SIG-M5 treated with dmso at 0.1 percent for 504 hours (cell line): ENCODE measurements at regions not wholly inside any gene's neighbourhood (a gene's known extent, or its start where the extent isn't known, plus 50 kb on each side); places are given as distances from the start of the nearest gene placed in this dataset.
"Not testable (repeated sequence)": the region's sequence is repeated elsewhere in the genome, so short reads cannot be mapped to it uniquely, and the experiment has no call there.

ENCODE experiments used
- DNase-seq: peaks from one replicate; lab custom pipeline; 2025; ENCODE audit not compliant: unreplicated experiment; lab: John Stamatoyannopoulos, UW

GRCh38 chr2:222000326-222000725 is 298.5 kb downstream of the PAX3 start:
- no peak for DNase-seq

DNA sequence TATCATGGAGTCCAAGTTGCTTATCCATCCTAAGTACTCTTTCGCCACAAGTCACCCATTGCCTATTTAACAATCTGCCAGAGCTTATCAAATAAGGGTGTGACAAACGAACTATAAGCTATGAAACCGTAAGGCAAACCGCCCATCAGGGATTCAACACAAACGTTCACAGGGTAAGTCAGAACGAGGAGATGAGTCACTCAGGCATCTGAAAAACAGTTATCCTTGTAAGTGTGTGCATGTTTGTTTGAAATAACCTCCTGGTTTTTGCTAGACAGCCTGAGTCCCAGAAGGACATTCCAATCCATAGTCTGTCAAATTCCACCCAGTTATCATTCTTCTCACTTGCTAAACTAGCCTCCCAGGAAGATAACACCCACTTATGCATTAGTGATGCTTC is 299.1 kb downstream of the PAX3 start:
- DNase-seq: no peak

DNA sequence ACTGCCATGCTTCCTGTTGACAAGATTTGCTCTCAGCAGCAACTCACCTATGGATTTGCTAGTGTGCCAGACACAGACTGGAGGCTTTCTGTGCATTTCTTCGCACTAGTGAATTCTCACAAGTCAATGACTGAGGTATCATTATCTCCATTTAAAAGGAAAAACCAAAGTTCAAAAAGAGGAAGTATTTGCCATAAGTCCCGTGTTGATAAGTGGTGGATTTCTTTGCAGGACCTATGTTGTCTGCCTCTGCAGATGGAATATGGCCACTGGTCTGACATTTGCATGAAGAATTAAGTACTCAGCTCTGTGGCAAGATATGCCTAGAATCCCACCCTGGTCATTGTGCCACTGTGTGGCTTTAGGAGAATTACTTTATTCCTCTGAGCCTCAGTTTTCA is 299.6 kb downstream of the PAX3 start:
- no peak for DNase-seq

DNA sequence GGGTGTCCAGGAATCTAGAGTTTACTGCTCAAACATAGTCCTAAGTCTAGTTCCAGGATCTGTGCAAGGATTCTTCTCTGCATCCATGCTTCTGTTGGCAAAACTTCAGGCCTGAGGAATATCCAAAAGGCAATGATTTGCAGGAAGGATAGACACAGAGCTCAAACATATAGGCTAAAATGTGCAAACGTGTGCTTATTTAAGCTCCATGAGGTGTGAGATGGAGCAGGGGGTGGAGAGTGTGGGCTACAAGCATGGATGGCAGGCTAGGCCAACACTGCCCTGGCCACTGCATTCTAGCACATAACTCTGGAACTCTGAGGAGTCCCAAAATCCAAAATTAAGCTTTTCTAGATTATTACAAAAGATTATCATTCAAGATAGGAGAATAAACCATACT is 301.1 kb downstream of the PAX3 start:
- DNase-seq: no peak

DNA sequence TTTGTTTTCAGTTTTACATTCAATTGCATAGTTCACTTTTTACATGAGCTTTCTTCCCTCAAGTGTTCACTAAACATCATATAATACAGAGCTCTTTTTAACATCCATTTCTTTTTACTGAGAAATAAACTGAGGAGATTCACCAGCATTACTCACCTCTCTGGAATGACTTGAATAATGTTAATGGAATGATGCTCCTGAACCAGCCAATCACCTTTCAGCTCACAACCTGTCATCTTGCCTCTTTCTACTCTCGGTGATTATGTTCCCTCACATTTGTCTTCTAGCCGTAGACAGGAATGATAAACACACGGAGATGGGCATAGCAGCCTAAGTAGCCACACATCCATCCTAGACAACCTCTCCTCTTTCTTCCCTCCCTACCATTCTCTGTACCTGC is 301.7 kb downstream of the PAX3 start:
- DNase-seq: no peak

DNA sequence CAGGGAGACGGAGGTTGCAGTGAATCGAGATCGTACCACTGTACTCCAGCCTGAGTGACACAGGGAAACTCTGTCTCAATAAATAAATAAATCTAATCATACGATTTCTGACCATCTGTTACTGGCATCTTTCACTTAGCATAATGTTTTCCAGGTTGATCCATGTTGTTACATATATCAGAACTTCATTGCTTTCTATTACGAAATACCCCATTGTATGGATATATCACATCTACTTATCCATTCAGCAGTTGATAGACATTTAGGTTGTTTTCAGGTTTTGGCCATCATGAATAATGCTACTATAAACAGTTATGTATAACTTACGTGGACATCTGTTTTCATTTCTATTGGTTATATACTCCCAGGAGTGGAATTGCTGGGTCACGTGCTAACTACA is 303.9 kb downstream of the PAX3 start:
- no peak for DNase-seq

DNA sequence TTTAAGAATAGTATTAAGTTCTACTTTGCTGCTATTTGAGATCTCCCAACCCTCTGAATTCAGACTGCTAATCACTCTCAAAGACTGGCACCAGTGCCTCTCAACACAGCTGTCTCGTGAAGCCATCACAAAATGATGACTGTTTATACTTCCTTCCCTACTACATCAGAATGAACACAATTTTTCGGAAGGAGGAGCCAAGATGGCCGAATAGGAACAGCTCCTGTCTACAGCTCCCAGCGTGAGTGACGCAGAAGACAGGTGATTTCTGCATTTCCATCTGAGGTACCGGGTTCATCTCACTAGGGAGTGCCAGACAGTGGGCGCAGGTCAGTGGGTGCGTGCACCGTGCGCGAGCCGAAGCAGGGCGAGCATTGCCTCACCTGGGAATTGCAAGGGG is 314.4 kb downstream of the PAX3 start:
- not testable (repeated sequence) for DNase-seq

DNA sequence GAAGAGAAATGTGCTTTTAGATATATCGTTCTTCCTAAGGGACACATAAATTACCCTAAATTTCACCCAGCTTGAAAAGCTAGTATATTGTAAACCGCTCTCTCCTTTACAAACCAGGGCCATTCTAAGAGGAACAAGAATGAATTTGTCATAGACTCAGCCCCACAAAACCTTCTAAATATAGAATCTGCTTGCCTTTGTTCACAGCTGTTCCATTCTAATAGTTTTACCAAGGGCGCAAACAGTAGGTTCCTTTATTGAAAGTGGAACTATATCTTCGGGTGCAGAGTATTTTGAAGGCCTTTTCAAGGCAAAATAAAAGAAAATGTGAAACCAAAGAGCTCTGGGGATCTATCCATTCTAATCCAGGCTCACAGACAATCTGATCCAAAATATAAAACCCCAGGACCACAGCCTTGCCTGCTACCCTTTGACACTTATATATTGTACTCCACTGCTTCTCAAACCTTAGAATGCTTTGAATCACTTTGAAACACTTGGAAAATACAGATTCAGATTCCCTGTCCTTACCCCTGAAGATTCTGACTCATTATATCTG is 316.8 kb downstream of the PAX3 start:
- DNase-seq: no peak

GRCh38 chr2:221975151-221975550 is 323.6 kb downstream of the PAX3 start:
- no peak for DNase-seq

DNA sequence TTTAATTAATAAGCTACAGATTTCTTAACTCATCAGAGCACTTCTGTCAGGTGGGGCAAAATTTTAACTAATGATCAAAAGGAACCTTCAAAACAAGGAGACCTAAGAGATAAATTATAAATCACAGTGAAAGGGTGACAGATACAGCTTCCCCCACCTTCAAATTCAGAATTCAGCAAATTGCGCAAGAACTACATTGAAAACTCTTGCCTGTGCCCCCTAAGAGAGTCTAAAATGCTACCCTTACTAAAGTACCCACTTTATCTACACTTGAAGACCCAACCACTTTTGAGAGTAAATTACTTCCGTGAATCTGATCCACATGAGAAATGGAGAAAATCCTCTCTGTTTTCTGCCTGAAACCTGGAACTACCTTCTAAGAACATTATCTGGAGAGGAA is 324.9 kb downstream of the PAX3 start:
- DNase-seq: no peak

DNA sequence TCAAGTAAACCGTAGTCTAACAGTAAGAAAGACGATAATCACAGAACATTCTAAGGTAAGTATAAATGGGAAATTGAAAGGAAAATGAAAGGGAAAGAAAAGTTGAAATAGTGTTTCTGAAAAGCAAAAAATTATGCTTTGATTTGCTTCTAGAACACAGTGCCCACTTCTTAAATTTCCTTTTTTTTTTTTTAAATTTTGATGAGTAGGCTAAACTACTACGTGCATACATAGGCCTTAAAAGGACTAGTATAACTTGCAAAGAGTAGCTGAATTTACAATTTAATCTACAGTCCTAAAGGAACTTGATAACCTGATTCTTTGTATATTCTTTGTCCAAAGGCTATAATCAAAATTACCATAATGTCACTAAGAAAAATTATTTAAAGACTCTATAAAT is 325.3 kb downstream of the PAX3 start:
- DNase-seq: no peak

DNA sequence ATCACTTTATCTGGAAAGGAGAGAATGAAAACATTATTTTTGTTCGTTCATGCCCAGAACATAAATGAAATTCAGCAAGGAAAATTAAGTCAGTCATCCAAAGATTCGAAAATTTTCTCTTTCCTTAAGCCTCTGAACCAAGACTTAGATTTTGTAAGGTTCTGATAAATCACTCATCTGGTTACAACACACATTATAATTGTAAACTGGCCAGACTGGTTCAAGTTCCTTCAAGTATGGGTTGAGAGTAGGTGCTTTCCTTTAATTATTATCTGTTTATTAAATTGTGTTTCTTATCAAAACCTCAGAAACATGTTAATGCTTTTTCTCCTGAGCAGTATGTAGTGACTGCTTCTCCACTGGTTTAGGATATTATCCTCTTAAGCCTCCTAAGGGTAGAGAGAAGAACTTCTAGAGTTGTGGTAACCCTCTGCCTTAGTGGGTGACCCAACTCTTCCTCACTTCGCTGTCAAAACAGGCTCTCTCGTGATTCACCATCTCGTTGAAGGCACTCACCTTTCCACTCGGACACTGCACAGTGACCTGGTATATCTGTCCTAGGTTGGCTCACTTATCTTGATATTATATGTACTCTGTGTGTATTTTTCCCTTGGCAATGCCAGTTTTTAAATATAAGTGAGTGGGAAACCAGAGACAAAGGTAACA is 325.9 kb downstream of the PAX3 start:
- no peak for DNase-seq

GRCh38 chr2:221970389-221970788 is 328.4 kb downstream of the PAX3 start:
- no peak for DNase-seq

- DNase-seq: no peak
Measured at GRCh38 chr2:221969830-221970144, 329.0 kb downstream of the PAX3 start.

GRCh38 chr2:221969087-221969829 is 329.5 kb downstream of the PAX3 start:
- DNase-seq: peak; percentile 36

GRCh38 chr2:221962186-221962585 is 336.6 kb downstream of the PAX3 start:
- DNase-seq: no peak

- DNase-seq: no peak
Measured at GRCh38 chr2:221961561-221961960, 337.2 kb downstream of the PAX3 start.

- DNase-seq: no peak
Measured at GRCh38 chr2:221958224-221958623, 340.6 kb downstream of the PAX3 start.

GRCh38 chr2:221948076-221948475 is 350.7 kb downstream of the PAX3 start:
- no peak for DNase-seq

- not testable (repeated sequence) for DNase-seq
Measured at GRCh38 chr2:221944452-221944851, 354.3 kb downstream of the PAX3 start.

DNA sequence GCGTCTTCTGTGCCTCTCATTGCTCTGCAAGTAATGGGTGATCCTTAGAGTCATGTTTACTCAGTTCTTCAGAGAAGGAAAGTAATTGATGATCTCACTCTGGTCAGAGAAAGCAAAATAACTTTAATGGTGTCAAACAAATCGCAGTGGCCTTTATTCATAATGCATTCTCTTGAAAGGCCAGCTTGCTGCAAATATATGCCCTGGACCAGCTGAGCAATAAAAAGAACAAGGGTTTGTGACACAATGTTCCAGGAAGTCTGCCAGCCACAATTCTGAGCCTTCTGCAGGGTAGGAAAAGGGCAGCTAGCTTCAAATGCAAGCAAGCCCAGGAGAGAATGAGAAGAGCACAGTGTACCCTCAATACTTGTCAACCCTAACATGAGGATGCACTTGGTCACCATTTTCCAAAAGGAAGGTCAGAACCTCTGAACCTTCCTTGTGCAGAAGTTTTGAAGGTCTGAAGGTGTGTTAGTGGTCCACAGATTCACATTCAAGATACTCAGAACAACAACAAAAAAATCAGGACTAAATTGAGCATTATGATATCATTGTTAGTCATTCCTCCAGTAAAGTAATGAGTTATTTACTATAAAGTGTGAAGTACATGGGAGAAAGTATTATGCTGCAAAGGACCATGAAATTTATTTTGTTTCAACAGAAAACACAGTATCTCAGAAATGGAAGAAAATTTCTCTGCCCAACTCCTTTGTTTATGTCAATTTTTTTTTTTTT is 355.6 kb downstream of the PAX3 start:
- DNase-seq: no peak
